Fibroblast of lung (primary cell): ENCODE measurements at regions not wholly inside any gene's neighbourhood (a gene's known extent, or its start where the extent isn't known, plus 50 kb on each side); places are given as distances from the start of the nearest gene placed in this dataset.
"Not testable (repeated sequence)": the region's sequence is repeated elsewhere in the genome, so short reads cannot be mapped to it uniquely, and the experiment has no call there.

Source experiments
- DNase-seq, 2 donors: peaks; one replicate each; pipeline versions ENCODE4 v3.0.0 to v3.0.0-alpha.2; 2010; ENCODE audit warnings: low read depth in 2 of 2
- H2AFZ ChIP-seq: 2 replicates; pipeline ENCODE4 v1.5.1; 2012; ENCODE audit warnings: low read length, control low read depth, inconsistent platforms
- H3K27ac ChIP-seq: 2 replicates; pipeline ENCODE4 v1.5.1; 2011; ENCODE audit warnings: low read length, control low read depth; ENCODE audit not compliant: insufficient read depth
- H3K27me3 ChIP-seq: 2 replicates; pipeline ENCODE4 v1.5.1; 2011; ENCODE audit warnings: mild to moderate bottlenecking, low read length; ENCODE audit not compliant: control insufficient read depth, insufficient read depth
- H3K36me3 ChIP-seq: 2 replicates; pipeline ENCODE4 v1.5.1; 2011; ENCODE audit warnings: low read length; ENCODE audit not compliant: control insufficient read depth, insufficient read depth
- H3K4me1 ChIP-seq: 2 replicates; pipeline ENCODE4 v1.5.1; 2011; ENCODE audit warnings: low read length; ENCODE audit not compliant: control insufficient read depth, insufficient read depth; ENCODE audit errors: extremely low read depth
- H3K4me2 ChIP-seq: 2 replicates; pipeline ENCODE4 v1.5.1; 2011; ENCODE audit warnings: low read length, control low read depth; ENCODE audit not compliant: insufficient read depth; ENCODE audit errors: extremely low read depth
- H3K4me3 ChIP-seq, 4 experiments: fragments of 200-600 bp in 1 of 4; sonication (generic) in 1 of 4; replicated peaks in 1 of 4; 2 replicates each; pipeline ENCODE4 v1.5.1; 2011 to 2016; ENCODE audit warnings: low read length in 4 of 4, low read depth in 3 of 4, mild to moderate bottlenecking in 3 of 4, control low read depth in 2 of 4, inconsistent platforms in 1 of 4, mixed read lengths in 1 of 4; ENCODE audit not compliant: insufficient read depth in 1 of 4; ENCODE audit errors: control extremely low read depth in 1 of 4
- H3K79me2 ChIP-seq: 2 replicates; pipeline ENCODE4 v1.5.1; 2012; ENCODE audit warnings: mild to moderate bottlenecking, low read length, inconsistent platforms; ENCODE audit not compliant: control insufficient read depth, insufficient read depth
- H3K9ac ChIP-seq: 2 replicates; pipeline ENCODE4 v1.5.1; 2011; ENCODE audit warnings: mild to moderate bottlenecking, low read length, control low read depth; ENCODE audit not compliant: insufficient read depth
- H3K9me3 ChIP-seq: 2 replicates; pipeline ENCODE4 v1.5.1; 2012; ENCODE audit warnings: low read depth, low read length; ENCODE audit not compliant: control insufficient read depth, insufficient read depth
- H4K20me1 ChIP-seq: 2 replicates; pipeline ENCODE4 v1.5.1; 2011; ENCODE audit warnings: low read length; ENCODE audit not compliant: control insufficient read depth, insufficient read depth; ENCODE audit errors: extremely low read depth

DNA sequence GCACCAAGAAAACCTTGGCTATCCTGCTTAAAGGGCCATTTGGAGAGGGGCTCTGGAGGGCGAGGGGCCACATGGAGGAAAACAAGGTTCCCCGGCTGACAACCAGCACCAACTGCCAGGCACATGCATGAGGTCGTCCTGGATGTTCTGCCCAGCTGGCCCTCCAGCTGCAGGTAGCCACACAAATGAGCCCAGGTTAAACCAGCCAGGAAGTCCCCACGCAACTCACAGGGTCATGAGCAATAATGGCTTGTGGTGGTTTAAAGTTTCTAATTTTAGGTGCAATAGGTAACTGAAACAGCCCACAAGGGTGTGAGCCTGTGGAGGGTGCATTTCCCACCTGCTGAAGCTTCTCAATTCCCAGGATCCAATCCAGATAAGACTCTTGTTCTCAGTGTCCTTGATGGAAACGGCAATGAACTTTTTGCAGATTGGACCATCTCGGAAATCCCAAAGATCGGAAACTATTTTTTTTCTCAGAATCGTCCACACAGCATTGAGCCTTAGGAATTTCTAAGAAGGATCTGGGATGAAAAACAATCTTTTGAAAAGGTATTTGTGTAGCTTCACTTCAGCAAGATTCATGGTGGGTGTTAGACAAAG, 123.2 kb downstream of the UNC93B1 start:
- H4K20me1 ChIP-seq, H3K4me1 ChIP-seq, DNase-seq, H3K27ac ChIP-seq, H3K4me2 ChIP-seq, H3K79me2 ChIP-seq, H2AFZ ChIP-seq, H3K9me3 ChIP-seq, H3K4me3 ChIP-seq, H3K27me3 ChIP-seq, H3K36me3 ChIP-seq, H3K9ac ChIP-seq: not testable (repeated sequence)

DNA sequence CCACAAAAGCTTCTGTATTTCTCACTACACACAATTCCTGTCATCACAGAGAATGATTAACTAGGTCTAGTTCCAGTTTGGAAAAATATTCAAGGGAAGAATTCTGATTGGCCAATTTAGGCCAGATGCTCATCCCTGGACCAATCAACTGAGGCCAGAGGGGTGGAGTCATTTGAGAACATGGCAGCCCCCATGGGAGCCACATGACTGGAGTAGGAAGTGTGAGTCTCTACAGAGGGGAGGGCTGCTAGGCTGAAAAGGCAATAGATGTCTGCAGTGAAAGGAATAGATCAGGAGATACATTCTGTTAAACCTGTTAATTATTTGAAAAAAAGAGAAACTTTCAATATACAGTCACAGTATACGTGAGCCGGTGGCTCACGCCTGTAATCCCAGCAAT, 125.2 kb downstream of the UNC93B1 start:
- not testable (repeated sequence) for H3K36me3 ChIP-seq, H3K4me1 ChIP-seq, H3K4me2 ChIP-seq, H3K4me3 ChIP-seq, DNase-seq, H3K79me2 ChIP-seq, H3K9me3 ChIP-seq, H4K20me1 ChIP-seq, H3K27me3 ChIP-seq, H3K9ac ChIP-seq, H3K27ac ChIP-seq, H2AFZ ChIP-seq

DNA sequence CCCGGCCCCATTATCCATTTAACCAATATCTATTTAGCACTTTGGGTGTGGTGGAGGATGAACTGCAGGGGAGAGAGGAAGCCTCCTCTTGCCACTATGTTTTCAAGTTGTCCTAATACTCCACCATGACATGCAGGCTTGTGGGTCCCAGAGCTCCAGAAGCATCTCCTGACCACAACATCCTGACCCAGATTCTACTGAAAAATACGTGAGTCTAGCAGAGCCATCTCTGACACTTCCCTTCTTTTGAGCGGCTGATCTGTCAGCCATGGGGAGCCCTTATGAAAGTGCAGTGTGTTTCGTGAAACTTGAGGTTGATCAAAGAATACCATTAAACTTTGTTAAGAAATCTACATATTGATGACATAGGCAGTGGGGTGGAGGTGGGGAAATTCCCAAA, 126.6 kb downstream of the UNC93B1 start:
- H3K4me3 ChIP-seq, DNase-seq, H3K9ac ChIP-seq, H3K9me3 ChIP-seq, H4K20me1 ChIP-seq, H3K36me3 ChIP-seq, H3K4me1 ChIP-seq, H3K4me2 ChIP-seq, H2AFZ ChIP-seq, H3K79me2 ChIP-seq, H3K27ac ChIP-seq, H3K27me3 ChIP-seq: not testable (repeated sequence)

DNA sequence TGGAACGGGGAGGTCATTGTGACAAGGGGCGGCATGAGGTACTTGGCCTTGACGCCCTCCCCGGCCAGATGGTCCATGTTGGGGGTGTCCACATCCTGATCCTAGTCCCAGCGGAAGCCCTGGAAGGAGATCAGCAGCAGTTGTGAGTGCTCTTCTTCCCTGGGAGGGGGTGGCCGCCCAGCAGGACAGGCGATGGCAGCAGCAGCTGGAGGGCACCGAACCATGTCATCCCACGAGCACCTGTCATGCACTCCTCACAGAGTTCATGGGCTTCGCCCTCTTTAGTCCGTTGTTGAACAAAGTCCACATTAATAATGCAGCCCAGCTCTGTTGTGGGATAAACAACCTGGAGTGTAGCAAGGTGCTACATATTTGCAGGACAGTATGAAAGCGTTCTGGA, 130.7 kb downstream of the UNC93B1 start:
- not testable (repeated sequence) for H3K27me3 ChIP-seq, H3K9ac ChIP-seq, DNase-seq, H3K4me2 ChIP-seq, H2AFZ ChIP-seq, H3K9me3 ChIP-seq, H3K4me1 ChIP-seq, H3K27ac ChIP-seq, H3K4me3 ChIP-seq, H3K36me3 ChIP-seq, H3K79me2 ChIP-seq, H4K20me1 ChIP-seq

DNA sequence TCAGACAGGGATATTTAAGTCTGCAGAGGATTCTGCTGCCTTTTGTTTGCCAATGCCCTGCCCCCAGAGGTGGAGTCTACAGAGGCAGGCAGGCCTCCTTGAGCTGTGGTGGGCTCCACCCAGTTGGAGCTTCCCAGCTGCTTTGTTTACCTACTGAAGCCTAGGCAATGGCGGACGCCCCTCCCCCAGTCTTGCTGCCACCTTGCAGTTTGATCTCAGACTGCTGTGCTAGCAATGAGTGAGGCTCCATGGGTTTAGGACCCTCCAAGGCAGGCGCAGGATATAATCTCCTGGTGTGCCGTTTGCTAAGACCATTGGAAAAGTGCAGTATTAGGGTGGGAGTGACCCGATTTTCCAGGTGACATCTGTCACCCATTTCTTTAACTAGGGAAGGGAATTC, 132.7 kb downstream of the UNC93B1 start:
- not testable (repeated sequence) for H3K36me3 ChIP-seq, H3K4me3 ChIP-seq, H4K20me1 ChIP-seq, H3K9ac ChIP-seq, H3K4me2 ChIP-seq, DNase-seq, H3K27ac ChIP-seq, H3K9me3 ChIP-seq, H3K79me2 ChIP-seq, H3K27me3 ChIP-seq, H2AFZ ChIP-seq, H3K4me1 ChIP-seq

DNA sequence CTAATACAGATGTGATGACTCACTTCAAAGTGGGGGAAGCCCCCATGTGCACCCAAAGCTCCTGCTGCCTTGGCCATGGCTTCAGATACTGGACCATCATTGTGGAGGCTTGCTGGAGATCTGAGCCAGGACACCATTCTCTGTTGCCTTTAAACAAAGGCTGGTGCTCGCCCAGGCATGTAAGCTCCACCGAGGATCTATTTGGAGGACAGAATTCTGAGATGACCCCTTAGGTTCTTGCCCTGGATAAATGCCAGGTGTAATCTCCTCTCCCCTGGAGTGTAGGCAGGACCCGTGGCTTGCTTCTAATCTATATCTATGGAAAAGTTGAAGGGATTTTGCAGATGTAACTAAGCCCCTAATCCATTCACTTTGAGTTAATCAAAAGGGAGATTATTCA, 141.0 kb downstream of the UNC93B1 start:
- not testable (repeated sequence) for H3K9ac ChIP-seq, H3K4me2 ChIP-seq, H3K79me2 ChIP-seq, H3K27ac ChIP-seq, H3K4me3 ChIP-seq, H4K20me1 ChIP-seq, H3K9me3 ChIP-seq, H2AFZ ChIP-seq, DNase-seq, H3K36me3 ChIP-seq, H3K27me3 ChIP-seq, H3K4me1 ChIP-seq
